CD4-positive, CD25-positive, alpha-beta regulatory T cell (primary cell): ENCODE measurements at regions not wholly inside any gene's neighbourhood (a gene's known extent, or its start where the extent isn't known, plus 50 kb on each side); places are given as distances from the start of the nearest gene placed in this dataset.

Experiments
- ATAC-seq, 2 donors: fragments of 150-1000 bp; cut with Tn5 transposase; one replicate each; pipeline ENCODE4 v1.10.0; 2021; ENCODE audit warnings: low read depth in 2 of 2, moderate number of reproducible peaks in 2 of 2, moderate library complexity in 1 of 2
- DNase-seq, 3 donors: peaks; one replicate each; pipeline versions ENCODE4 v3.0.0 to v3.0.0-alpha.2; 2012 to 2022; ENCODE audit warnings: mixed read lengths in 1 of 3
- H3K27ac ChIP-seq: one replicate; pipeline ENCODE4 v1.7.0; 2013; ENCODE audit warnings: mild to moderate bottlenecking, low read length; ENCODE audit not compliant: insufficient read depth, poor library complexity, severe bottlenecking
- H3K27me3 ChIP-seq: one replicate; pipeline ENCODE4 v1.7.0; 2013; ENCODE audit warnings: low read length; ENCODE audit not compliant: control insufficient read depth, insufficient read depth
- H3K36me3 ChIP-seq: one replicate; pipeline ENCODE4 v1.7.0; 2013; ENCODE audit warnings: mild to moderate bottlenecking, low read length, moderate library complexity; ENCODE audit not compliant: control insufficient read depth, insufficient read depth
- H3K4me1 ChIP-seq: 2 replicates; pipeline ENCODE4 v1.7.0; 2013; ENCODE audit warnings: mild to moderate bottlenecking, low read length; ENCODE audit not compliant: insufficient read depth, control insufficient read depth, poor library complexity, severe bottlenecking
- H3K4me3 ChIP-seq: one replicate; pipeline ENCODE4 v1.7.0; 2013; ENCODE audit warnings: low read depth, mild to moderate bottlenecking, low read length, moderate library complexity
- H3K9me3 ChIP-seq, 2 experiments: 1 replicate in 1 of 2; 2 replicates in 1 of 2; pipeline ENCODE4 v1.7.0; 2013; ENCODE audit warnings: low read length in 2 of 2, mild to moderate bottlenecking in 1 of 2, moderate library complexity in 1 of 2; ENCODE audit not compliant: control insufficient read depth in 2 of 2
- H3K27ac Mint-ChIP-seq, 3 donors: one replicate each; pipeline ENCODE4 v1.8.0; 2020 to 2022; ENCODE audit warnings: mild to moderate bottlenecking in 3 of 3, mixed read lengths in 3 of 3, moderate library complexity in 2 of 3
- H3K27me3 Mint-ChIP-seq: one replicate; pipeline ENCODE4 v1.8.0; 2022; ENCODE audit warnings: mild to moderate bottlenecking, mixed read lengths
- H3K36me3 Mint-ChIP-seq: one replicate; pipeline ENCODE4 v1.8.0; 2020; ENCODE audit warnings: mixed read lengths
- H3K4me1 Mint-ChIP-seq, 4 donors: one replicate each; pipeline ENCODE4 v1.8.0; 2020 to 2022; ENCODE audit warnings: mixed read lengths in 4 of 4, mild to moderate bottlenecking in 1 of 4
- H3K4me3 Mint-ChIP-seq, 4 donors: one replicate each; pipeline ENCODE4 v1.8.0; 2020 to 2022; ENCODE audit warnings: mild to moderate bottlenecking in 4 of 4, mixed read lengths in 4 of 4, moderate library complexity in 3 of 4
- H3K9me3 Mint-ChIP-seq, 7 donors: one replicate each; pipeline ENCODE4 v1.8.0; 2020 to 2022; ENCODE audit warnings: mixed read lengths in 7 of 7, mild to moderate bottlenecking in 3 of 7, moderate library complexity in 2 of 7

GRCh38 chrX:137999071-137999470 is 433.1 kb downstream of the ZIC3 start:
- Mint-ChIP-seq H3K27me3 (no peaks in the 10 kb centered on the region), H3K9me3 (peaks cover 0 to 5% (median 0%) of the 10 kb centered on the region in 7 donors), H3K27ac (no peak overlapping the region), H3K36me3 (no peaks in the 10 kb centered on the region), H3K4me3 (no peak overlapping the region), H3K4me1 (no peaks in the 10 kb centered on the region)
- no peaks in the 10 kb centered on the region for H3K9me3 ChIP-seq
- no peaks in the 10 kb centered on the region for H3K27me3 ChIP-seq
- no peak overlapping the region for H3K27ac ChIP-seq
- H3K4me3 ChIP-seq, result no peak overlapping the region
- DNase-seq (no peak), ATAC-seq (no peak)
- H3K36me3 ChIP-seq, result no peaks in the 10 kb centered on the region
- no peaks in the 10 kb centered on the region for H3K4me1 ChIP-seq

GRCh38 chrX:137999552-137999951 is 433.6 kb downstream of the ZIC3 start:
- Histone ChIP-seq H3K9me3 (no peaks in the 10 kb centered on the region), H3K36me3 (no peaks in the 10 kb centered on the region), H3K4me1 (no peaks in the 10 kb centered on the region), H3K27ac (no peak overlapping the region), H3K4me3 (no peak overlapping the region), H3K27me3 (no peaks in the 10 kb centered on the region)
- no peak for DNase-seq
- ATAC-seq, result no peak
- H3K4me1 Mint-ChIP-seq, result no peaks in the 10 kb centered on the region
- no peak overlapping the region for H3K4me3 Mint-ChIP-seq
- H3K36me3 Mint-ChIP-seq, result no peaks in the 10 kb centered on the region
- H3K27me3 Mint-ChIP-seq, result no peaks in the 10 kb centered on the region
- H3K27ac Mint-ChIP-seq, result no peak overlapping the region
- peaks cover 0 to 5% (median 0%) of the 10 kb centered on the region in 7 donors for H3K9me3 Mint-ChIP-seq

GRCh38 chrX:138001226-138001625 is 435.3 kb downstream of the ZIC3 start:
- H3K4me3 Mint-ChIP-seq, result no peak overlapping the region
- H3K27me3 Mint-ChIP-seq, result no peaks in the 10 kb centered on the region
- no peaks in the 10 kb centered on the region for H3K36me3 Mint-ChIP-seq
- H3K27ac ChIP-seq, result no peak overlapping the region
- ATAC-seq (no peak), DNase-seq (no peak)
- H3K9me3 ChIP-seq, result no peaks in the 10 kb centered on the region
- no peak overlapping the region for H3K27ac Mint-ChIP-seq
- no peaks in the 10 kb centered on the region for H3K27me3 ChIP-seq
- H3K9me3 Mint-ChIP-seq, result no peaks in the 10 kb centered on the region
- no peaks in the 10 kb centered on the region for H3K36me3 ChIP-seq
- no peaks in the 10 kb centered on the region for H3K4me1 ChIP-seq
- H3K4me1 Mint-ChIP-seq, result no peaks in the 10 kb centered on the region
- H3K4me3 ChIP-seq, result no peak overlapping the region

- Mint-ChIP-seq H3K27me3 (no peaks in the 10 kb centered on the region), H3K36me3 (no peaks in the 10 kb centered on the region), H3K9me3 (no peaks in the 10 kb centered on the region), H3K4me1 (no peaks in the 10 kb centered on the region), H3K27ac (no peak overlapping the region), H3K4me3 (no peak overlapping the region)
- H3K4me3 ChIP-seq, result no peak overlapping the region
- no peak overlapping the region for H3K27ac ChIP-seq
- no peaks in the 10 kb centered on the region for H3K36me3 ChIP-seq
- H3K9me3 ChIP-seq, result no peaks in the 10 kb centered on the region
- H3K27me3 ChIP-seq, result no peaks in the 10 kb centered on the region
- DNase-seq (no peak), ATAC-seq (no peak)
- no peaks in the 10 kb centered on the region for H3K4me1 ChIP-seq
These were observed 440.3 kb downstream of the ZIC3 start for GRCh38 chrX:138006180-138006579.

GRCh38 chrX:138008281-138008680 is 442.4 kb downstream of the ZIC3 start:
- ATAC-seq (no peak), DNase-seq (no peak)
- no peak overlapping the region for H3K4me3 Mint-ChIP-seq
- H3K4me1 Mint-ChIP-seq, result no peaks in the 10 kb centered on the region
- Histone ChIP-seq H3K4me3 (no peak overlapping the region), H3K9me3 (no peaks in the 10 kb centered on the region), H3K36me3 (no peaks in the 10 kb centered on the region), H3K27me3 (no peaks in the 10 kb centered on the region), H3K27ac (no peak overlapping the region), H3K4me1 (no peaks in the 10 kb centered on the region)
- peaks cover 0 to 2% (median 0%) of the 10 kb centered on the region in 7 donors for H3K9me3 Mint-ChIP-seq
- no peaks in the 10 kb centered on the region for H3K27me3 Mint-ChIP-seq
- H3K36me3 Mint-ChIP-seq, result no peaks in the 10 kb centered on the region
- H3K27ac Mint-ChIP-seq, result no peak overlapping the region

GRCh38 chrX:138011468-138011867 is 445.5 kb downstream of the ZIC3 start:
- no peak overlapping the region for H3K27ac Mint-ChIP-seq
- DNase-seq (no peak), ATAC-seq (no peak)
- no peaks in the 10 kb centered on the region for H3K4me1 Mint-ChIP-seq
- peaks cover 0 to 2% (median 0%) of the 10 kb centered on the region in 7 donors for H3K9me3 Mint-ChIP-seq
- H3K36me3 ChIP-seq, result no peaks in the 10 kb centered on the region
- H3K36me3 Mint-ChIP-seq, result no peaks in the 10 kb centered on the region
- no peaks in the 10 kb centered on the region for H3K27me3 ChIP-seq
- H3K4me3 Mint-ChIP-seq, result no peak overlapping the region
- H3K27ac ChIP-seq, result no peak overlapping the region
- H3K27me3 Mint-ChIP-seq, result no peaks in the 10 kb centered on the region
- no peaks in the 10 kb centered on the region for H3K9me3 ChIP-seq
- H3K4me1 ChIP-seq, result no peaks in the 10 kb centered on the region
- H3K4me3 ChIP-seq, result no peak overlapping the region

- no peak for DNase-seq
- H3K27me3 Mint-ChIP-seq, result no peaks in the 10 kb centered on the region
- Histone ChIP-seq H3K27me3 (no peaks in the 10 kb centered on the region), H3K27ac (no peak overlapping the region), H3K9me3 (no peaks in the 10 kb centered on the region), H3K4me1 (no peaks in the 10 kb centered on the region), H3K4me3 (no peak overlapping the region), H3K36me3 (no peaks in the 10 kb centered on the region)
- no peaks in the 10 kb centered on the region for H3K36me3 Mint-ChIP-seq
- H3K9me3 Mint-ChIP-seq, result peaks cover 0 to 3% (median 0%) of the 10 kb centered on the region in 7 donors
- H3K4me1 Mint-ChIP-seq, result no peaks in the 10 kb centered on the region
- no peak for ATAC-seq
- H3K27ac Mint-ChIP-seq, result no peak overlapping the region
- H3K4me3 Mint-ChIP-seq, result no peak overlapping the region
These were observed 448.6 kb downstream of the ZIC3 start for GRCh38 chrX:138014577-138014976.

GRCh38 chrX:138018145-138018799 is 452.3 kb downstream of the ZIC3 start:
- DNase-seq (no peak), ATAC-seq (no peak)
- H3K4me3 ChIP-seq, result no peak overlapping the region
- H3K27me3 Mint-ChIP-seq, result no peaks in the 10 kb centered on the region
- no peaks in the 10 kb centered on the region for H3K36me3 Mint-ChIP-seq
- H3K4me1 ChIP-seq, result no peaks in the 10 kb centered on the region
- H3K9me3 Mint-ChIP-seq, result peaks cover 0 to 3% (median 0%) of the 10 kb centered on the region in 7 donors
- no peak overlapping the region for H3K27ac ChIP-seq
- H3K27me3 ChIP-seq, result no peaks in the 10 kb centered on the region
- H3K27ac Mint-ChIP-seq, result no peak overlapping the region
- no peaks in the 10 kb centered on the region for H3K9me3 ChIP-seq
- no peak overlapping the region for H3K4me3 Mint-ChIP-seq
- H3K36me3 ChIP-seq, result no peaks in the 10 kb centered on the region
- no peaks in the 10 kb centered on the region for H3K4me1 Mint-ChIP-seq
